ENCODE measurements at regions not wholly inside any gene's neighbourhood (a gene's known extent, or its start where the extent isn't known, plus 50 kb on each side); places are given as distances from the start of the nearest gene placed in this dataset.

GRCh38 chr7:140239653-140239935 is 62.8 kb upstream of the KDM7A start:
- Histone ChIP-seq H3K27ac (no peak overlapping the region), H3K27me3 (no peaks in the 10 kb centered on the region), H3K9me3 (no peaks in the 10 kb centered on the region), H3K36me3 (no peaks in the 10 kb centered on the region), H3K4me3 (no peak overlapping the region), H3K4me1 (peaks cover 15 to 26% (median 21%) of the 10 kb centered on the region in 4 donors)
- WGBS, 2 donors, result 60 to 92% methylated on average over 1 to 2 of the region's 2 CpGs
- ATAC-seq (ENCODE audit: low FRiP score in 2 of 2), result peak in 1 of 2 donors; percentile 13
- TF ChIP-seq POLR2A (IDR thresholded peaks at IDR 0.05), result no peak
- no peak for TF ChIP-seq EP300 (IDR thresholded peaks at IDR 0.05)
- TF ChIP-seq POLR2AphosphoS5 (IDR thresholded peaks at IDR 0.05), result no peak
- TF ChIP-seq CTCF (IDR thresholded peaks at IDR 0.05), result no peak
- no peak for DNase-seq

- Histone ChIP-seq H3K27ac (no peak overlapping the region), H3K36me3 (no peaks in the 10 kb centered on the region), H3K9me3 (no peaks in the 10 kb centered on the region), H3K4me1 (peaks cover 15 to 26% (median 21%) of the 10 kb centered on the region in 4 donors), H3K27me3 (no peaks in the 10 kb centered on the region), H3K4me3 (no peak overlapping the region)
- WGBS, 2 donors, result 77 to 83% methylated on average over 4 to 15 of the region's 15 CpGs
- ATAC-seq (ENCODE audit: low FRiP score in 2 of 2), result no peak
- no peak for DNase-seq
- TF ChIP-seq EP300 (IDR thresholded peaks at IDR 0.05) (no peak), POLR2AphosphoS5 (IDR thresholded peaks at IDR 0.05) (no peak), CTCF (IDR thresholded peaks at IDR 0.05) (no peak), POLR2A (IDR thresholded peaks at IDR 0.05) (no peak)
Measured at GRCh38 chr7:140238778-140239652, 62.2 kb upstream of the KDM7A start.

GRCh38 chr7:140237390-140237789 is 60.6 kb upstream of the KDM7A start:
- WGBS, 2 donors, result 95% methylated on average over 4 of the region's 4 CpGs
- ATAC-seq (ENCODE audit: low FRiP score in 2 of 2) (no peak), DNase-seq (no peak)
- Histone ChIP-seq H3K9me3 (no peaks in the 10 kb centered on the region), H3K4me1 (peaks cover 14 to 24% (median 20%) of the 10 kb centered on the region in 4 donors), H3K27ac (no peak overlapping the region), H3K4me3 (no peak overlapping the region), H3K36me3 (no peaks in the 10 kb centered on the region), H3K27me3 (no peaks in the 10 kb centered on the region)
- no peak for TF ChIP-seq EP300 (IDR thresholded peaks at IDR 0.05)
- TF ChIP-seq POLR2A (IDR thresholded peaks at IDR 0.05), result no peak
- no peak for TF ChIP-seq CTCF (IDR thresholded peaks at IDR 0.05)
- TF ChIP-seq POLR2AphosphoS5 (IDR thresholded peaks at IDR 0.05), result no peak

- Histone ChIP-seq H3K4me1 (peaks cover 13 to 24% (median 19%) of the 10 kb centered on the region in 4 donors), H3K27me3 (no peaks in the 10 kb centered on the region), H3K36me3 (no peaks in the 10 kb centered on the region), H3K27ac (no peak overlapping the region), H3K9me3 (no peaks in the 10 kb centered on the region), H3K4me3 (no peak overlapping the region)
- ATAC-seq (ENCODE audit: low FRiP score in 2 of 2) (no peak), DNase-seq (no peak)
- no peak for TF ChIP-seq POLR2A (IDR thresholded peaks at IDR 0.05)
- TF ChIP-seq CTCF (IDR thresholded peaks at IDR 0.05), result no peak
- 82 to 86% methylated on average over 6 of the region's 6 CpGs for WGBS, 2 donors
Measured at GRCh38 chr7:140236626-140237025, 59.8 kb upstream of the KDM7A start.

- WGBS, 2 donors, result 91 to 96% methylated on average over 5 of the region's 5 CpGs
- DNase-seq (no peak), ATAC-seq (ENCODE audit: low FRiP score in 2 of 2) (no peak)
- Histone ChIP-seq H3K9me3 (no peaks in the 10 kb centered on the region), H3K4me1 (peaks cover 17 to 37% (median 23%) of the 10 kb centered on the region in 4 donors), H3K36me3 (no peaks in the 10 kb centered on the region), H3K27ac (no peak overlapping the region), H3K27me3 (no peaks in the 10 kb centered on the region), H3K4me3 (no peak overlapping the region)
- no peak for TF ChIP-seq CTCF (IDR thresholded peaks at IDR 0.05)
- TF ChIP-seq POLR2A (IDR thresholded peaks at IDR 0.05), result no peak
- TF ChIP-seq POLR2AphosphoS5 (IDR thresholded peaks at IDR 0.05), result no peak
- no peak for TF ChIP-seq EP300 (IDR thresholded peaks at IDR 0.05)
Measured at GRCh38 chr7:140235114-140235513, 58.3 kb upstream of the KDM7A start.
